Lower leg skin (tissue), 3 donors: ENCODE measurements at regions not wholly inside any gene's neighbourhood (a gene's known extent, or its start where the extent isn't known, plus 50 kb on each side); places are given as distances from the start of the nearest gene placed in this dataset.

Experiments
- CTCF ChIP-seq, 3 donors: fragments of 450-650 bp; IDR thresholded peaks; one replicate each; pipeline ENCODE4 v1.5.1; 2016; ENCODE audit warnings: antibody characterized with exemption in 3 of 3, mild to moderate bottlenecking in 3 of 3, moderate library complexity in 2 of 3
- POLR2A ChIP-seq, 2 donors: fragments of 450-650 bp; IDR thresholded peaks; one replicate each; pipeline ENCODE4 v1.6.1; 2016 to 2017; ENCODE audit warnings: antibody characterized with exemption in 2 of 2, mild to moderate bottlenecking in 1 of 2, moderate library complexity in 1 of 2

- TF ChIP-seq POLR2A (IDR thresholded peaks at IDR 0.05) (no peak), CTCF (IDR thresholded peaks at IDR 0.05) (no peak)
Measured at GRCh38 chr2:60251247-60251646, 302.2 kb downstream of the BCL11A start.
